ENCODE measurements at regions not wholly inside any gene's neighbourhood (a gene's known extent, or its start where the extent isn't known, plus 50 kb on each side); places are given as distances from the start of the nearest gene placed in this dataset.

- H2BK5ac ChIP-seq (ENCODE audit: low read depth, low read length, poor library complexity, severe bottlenecking) = no peak overlapping the region
- no peaks in the 10 kb centered on the region for H4K20me1 ChIP-seq (ENCODE audit: insufficient read depth, low read length)
- no peak overlapping the region for H4K8ac ChIP-seq (ENCODE audit: low read depth in 2 of 2, low read length in 2 of 2)
- intact Hi-C loops (cut with micrococcal nuclease) = no loop called here
- POLR2A ChIA-PET (ENCODE audit: unreplicated experiment) = no interaction called here
- H2BK15ac ChIP-seq (ENCODE audit: low read depth, low read length) = no peak overlapping the region
- no peak overlapping the region for H3K4me2 ChIP-seq (ENCODE audit: low read depth, low read length)
- no peak overlapping the region for H2BK120ac ChIP-seq (ENCODE audit: low read depth, low read length)
- H3K4me3 ChIP-seq (ENCODE audit: insufficient read depth, low read depth, low read length) = no peak overlapping the region
- H3K79me1 ChIP-seq (ENCODE audit: low read depth in 1 of 2, low read length in 2 of 2) = no peaks in the 10 kb centered on the region
- no TSS peak for BruUV-seq (replicated peaks)
- dilution Hi-C loops (cut with HindIII; ENCODE audit: low sequenced_read_pairs, unreplicated experiment) = no loop called here
- TF ChIP-seq CTCF (conservative IDR thresholded peaks at IDR 0.05; ENCODE audit: low read depth, low read length) (no peak), SMC3 (IDR thresholded peaks at IDR 0.05; ENCODE audit: low read depth, low read length) (no peak), ELK1 (IDR thresholded peaks at IDR 0.05; ENCODE audit: borderline replicate concordance, low read depth, low read length) (no peak), MXI1 (IDR thresholded peaks at IDR 0.05; ENCODE audit: borderline replicate concordance, low read depth, low read length) (no peak), CEBPB (IDR thresholded peaks at IDR 0.05; ENCODE audit: low read depth, low read length) (no peak), CHD1 (IDR thresholded peaks at IDR 0.05; ENCODE audit: low read depth, low read length) (no peak), NFE2L2 (IDR thresholded peaks at IDR 0.05; ENCODE audit: low read depth, low read length) (no peak), RAD21 (IDR thresholded peaks at IDR 0.05; ENCODE audit: low read length) (no peak), POLR2A (IDR thresholded peaks at IDR 0.05; ENCODE audit: low read depth, low read length) (no peak), RCOR1 (IDR thresholded peaks at IDR 0.05; ENCODE audit: insufficient replicate concordance, low read length) (no peak), RFX5 (IDR thresholded peaks at IDR 0.05; ENCODE audit: low read depth, low read length) (no peak), MAZ (IDR thresholded peaks at IDR 0.05; ENCODE audit: borderline replicate concordance, low read depth, low read length) (no peak), MAFK (IDR thresholded peaks at IDR 0.05; ENCODE audit: low read depth, low read length) (no peak), FOS (IDR thresholded peaks at IDR 0.05; ENCODE audit: low read depth, low read length) (no peak), BHLHE40 (IDR thresholded peaks at IDR 0.05; ENCODE audit: low read depth, low read length) (no peak)
- TF ChIP-seq, protein P1, sequence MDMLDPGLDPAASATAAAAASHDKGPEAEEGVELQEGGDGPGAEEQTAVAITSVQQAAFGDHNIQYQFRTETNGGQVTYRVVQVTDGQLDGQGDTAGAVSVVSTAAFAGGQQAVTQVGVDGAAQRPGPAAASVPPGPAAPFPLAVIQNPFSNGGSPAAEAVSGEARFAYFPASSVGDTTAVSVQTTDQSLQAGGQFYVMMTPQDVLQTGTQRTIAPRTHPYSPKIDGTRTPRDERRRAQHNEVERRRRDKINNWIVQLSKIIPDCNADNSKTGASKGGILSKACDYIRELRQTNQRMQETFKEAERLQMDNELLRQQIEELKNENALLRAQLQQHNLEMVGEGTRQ (IDR thresholded peaks at IDR 0.05; ENCODE audit: low read depth, low read length) = no peak
- H3K36me3 ChIP-seq (ENCODE audit: control insufficient read depth, insufficient read depth, low read length) = no peaks in the 10 kb centered on the region
- H3K18ac ChIP-seq (ENCODE audit: low read depth, low read length) = no peak overlapping the region
- WGBS, 2 experiments (ENCODE audit: extremely low coverage in 2 of 2, insufficient read length in 1 of 2) = 40% methylated on average over 2 of the region's 8 CpGs; no CpG with 5 or more reads in 1 of the 2 experiments
- peaks cover 9% of the 10 kb centered on the region; the same call in 1 of the 2 replicates for H3K27me3 ChIP-seq (ENCODE audit: control insufficient read depth, insufficient read depth, low read length)
- DNase-seq (no peak), ATAC-seq (ENCODE audit: low read depth) (no peak)
- no peak overlapping the region for H3K4ac ChIP-seq (ENCODE audit: low read depth, low read length)
- H4K91ac ChIP-seq (ENCODE audit: insufficient read depth, low read depth, low read length) = no peak overlapping the region
- no peak overlapping the region for H2AFZ ChIP-seq (replicated peaks; ENCODE audit: low read length, poor library complexity)
- CTCF ChIA-PET = no interaction called here
- H3K9me1 ChIP-seq (ENCODE audit: insufficient read depth, low read length) = no peaks in the 10 kb centered on the region
- no peak overlapping the region for H2BK20ac ChIP-seq (ENCODE audit: low read depth, low read length)
- H2AK5ac ChIP-seq (ENCODE audit: low read depth, low read length) = no peak overlapping the region
- H3K14ac ChIP-seq (replicated peaks; ENCODE audit: low read depth, low read length) = no peak overlapping the region
- H3K9ac ChIP-seq (ENCODE audit: low read depth, low read length) = no peak overlapping the region
- no peak overlapping the region for H3K23ac ChIP-seq (ENCODE audit: low read depth, low read length)
- in situ Hi-C loops (cut with MboI; ENCODE audit: low sequenced_read_pairs) = no loop called here
- no peaks in the 10 kb centered on the region for H3K4me1 ChIP-seq (ENCODE audit: control insufficient read depth, insufficient read depth, low read length)
- no peak overlapping the region for H2AK9ac ChIP-seq (replicated peaks; ENCODE audit: low read depth, low read length, poor library complexity)
- H3K9me3 ChIP-seq (ENCODE audit: control insufficient read depth, insufficient read depth, low read length) = no peaks in the 10 kb centered on the region; the same call in 1 of the 2 replicates
- no peak overlapping the region for H4K5ac ChIP-seq (ENCODE audit: low read depth, low read length)
- no peak overlapping the region for H3K27ac ChIP-seq (ENCODE audit: insufficient read depth, low read length)
- H3K56ac ChIP-seq (ENCODE audit: extremely low read depth, insufficient read depth, low read length) = no peak overlapping the region
Measured at GRCh38 chr14:101332281-101332680, 229.0 kb upstream of the DIO3 start.
